Upper lobe of right lung (tissue), 1 donor: ENCODE measurements at regions not wholly inside any gene's neighbourhood (a gene's known extent, or its start where the extent isn't known, plus 50 kb on each side); places are given as distances from the start of the nearest gene placed in this dataset.

ENCODE experiments used
- ATAC-seq: fragments of 200-7000 bp; cut with Tn5 transposase; one replicate; pipeline ENCODE4 v1.9.1; 2020; ENCODE audit warnings: mild to moderate bottlenecking, moderate library complexity
- DNase-seq: peaks from one replicate; pipeline ENCODE4 v3.0.0-alpha.2; 2020
- H3K27ac ChIP-seq: fragments of 200-600 bp; one replicate; pipeline ENCODE4 v1.8.0; 2022
- H3K27me3 ChIP-seq: fragments of 200-600 bp; one replicate; pipeline ENCODE4 v1.8.0; 2022; ENCODE audit warnings: mild to moderate bottlenecking
- H3K36me3 ChIP-seq: fragments of 200-600 bp; one replicate; pipeline ENCODE4 v1.8.0; 2022
- H3K4me1 ChIP-seq: fragments of 200-600 bp; one replicate; pipeline ENCODE4 v1.8.0; 2022
- H3K4me3 ChIP-seq: fragments of 200-600 bp; one replicate; pipeline ENCODE4 v1.8.0; 2022; ENCODE audit warnings: mild to moderate bottlenecking
- H3K9me3 ChIP-seq: fragments of 200-600 bp; one replicate; pipeline ENCODE4 v1.8.0; 2022
- CTCF ChIP-seq: fragments of 200-600 bp; IDR thresholded peaks from one replicate; pipeline ENCODE4 v1.8.0; 2022; ENCODE audit warnings: antibody characterized with exemption
- intact Hi-C: fragments of 100-400 bp; cut with DNase I; formaldehyde crosslinking; loops from one replicate; pipeline ENCODE4 v1.11.0; 2022
- donor health status: DM: no; HTN: yes; CAD: no; lungs with severe emphysema.

- H3K27ac ChIP-seq, result no peak overlapping the region
- no peak overlapping the region for H3K4me3 ChIP-seq
- no peaks in the 10 kb centered on the region for H3K9me3 ChIP-seq
- no peak for TF ChIP-seq CTCF
- no peaks in the 10 kb centered on the region for H3K27me3 ChIP-seq
- no peaks in the 10 kb centered on the region for H3K36me3 ChIP-seq
- intact Hi-C loops, result no loop called here
- no peaks in the 10 kb centered on the region for H3K4me1 ChIP-seq
- DNase-seq (no peak), ATAC-seq (peak; percentile 46)
Observed at GRCh38 chr11:116287866-116288265, 484.9 kb downstream of the BUD13 start.

GRCh38 chr11:116285026-116285425 lies 487.8 kb downstream of the BUD13 start:
- H3K36me3 ChIP-seq, result no peaks in the 10 kb centered on the region
- no peaks in the 10 kb centered on the region for H3K27me3 ChIP-seq
- DNase-seq (no peak), ATAC-seq (no peak)
- TF ChIP-seq CTCF, result no peak
- H3K9me3 ChIP-seq, result no peaks in the 10 kb centered on the region
- intact Hi-C loops, result no loop called here
- H3K27ac ChIP-seq, result no peak overlapping the region
- no peaks in the 10 kb centered on the region for H3K4me1 ChIP-seq
- H3K4me3 ChIP-seq, result no peak overlapping the region

- ATAC-seq (peak; percentile 81), DNase-seq (no peak)
- H3K27me3 ChIP-seq, result no peaks in the 10 kb centered on the region
- H3K36me3 ChIP-seq, result no peaks in the 10 kb centered on the region
- intact Hi-C loops, result no loop called here
- TF ChIP-seq CTCF, result no peak
- H3K4me1 ChIP-seq, result no peaks in the 10 kb centered on the region
- H3K27ac ChIP-seq, result no peak overlapping the region
- no peak overlapping the region for H3K4me3 ChIP-seq
- H3K9me3 ChIP-seq, result no peaks in the 10 kb centered on the region
Observed at GRCh38 chr11:116283300-116283699, 489.5 kb downstream of the BUD13 start.

GRCh38 chr11:116282481-116282880 lies 490.3 kb downstream of the BUD13 start:
- TF ChIP-seq CTCF, result no peak
- peak; percentile 61 for ATAC-seq
- intact Hi-C loops, result no loop called here
- no peak overlapping the region for H3K4me3 ChIP-seq
- no peaks in the 10 kb centered on the region for H3K4me1 ChIP-seq
- no peaks in the 10 kb centered on the region for H3K27me3 ChIP-seq
- H3K27ac ChIP-seq, result no peak overlapping the region
- no peaks in the 10 kb centered on the region for H3K36me3 ChIP-seq
- no peaks in the 10 kb centered on the region for H3K9me3 ChIP-seq
- DNase-seq, result no peak

- no peaks in the 10 kb centered on the region for H3K4me1 ChIP-seq
- TF ChIP-seq CTCF, result no peak
- H3K27ac ChIP-seq, result no peak overlapping the region
- DNase-seq, result no peak
- H3K36me3 ChIP-seq, result no peaks in the 10 kb centered on the region
- intact Hi-C loops, result no loop called here
- H3K4me3 ChIP-seq, result no peak overlapping the region
- no peaks in the 10 kb centered on the region for H3K27me3 ChIP-seq
- no peak for ATAC-seq
- H3K9me3 ChIP-seq, result no peaks in the 10 kb centered on the region
Observed at GRCh38 chr11:116281173-116282160, 491.3 kb downstream of the BUD13 start.
